GM21528 (cell line): ENCODE measurements at regions not wholly inside any gene's neighbourhood (a gene's known extent, or its start where the extent isn't known, plus 50 kb on each side); places are given as distances from the start of the nearest gene placed in this dataset.
"Not testable (repeated sequence)": the region's sequence is repeated elsewhere in the genome, so short reads cannot be mapped to it uniquely, and the experiment has no call there.

Experiments
- ATAC-seq: cut with Tn5 transposase; IDR thresholded peaks from one replicate; pipeline ENCODE4 v1.9.1; 2021; ENCODE audit warnings: mild to moderate bottlenecking, moderate library complexity; ENCODE audit not compliant: unreplicated experiment, low FRiP score

- ATAC-seq: no peak
Observed at GRCh38 chr17:77555121-77555591, 403.3 kb upstream of the TNRC6C start.

GRCh38 chr17:77555741-77556291 lies 402.7 kb upstream of the TNRC6C start:
- no peak for ATAC-seq

- ATAC-seq: no peak
Observed at GRCh38 chr17:77556383-77557061, 402.0 kb upstream of the TNRC6C start.

DNA sequence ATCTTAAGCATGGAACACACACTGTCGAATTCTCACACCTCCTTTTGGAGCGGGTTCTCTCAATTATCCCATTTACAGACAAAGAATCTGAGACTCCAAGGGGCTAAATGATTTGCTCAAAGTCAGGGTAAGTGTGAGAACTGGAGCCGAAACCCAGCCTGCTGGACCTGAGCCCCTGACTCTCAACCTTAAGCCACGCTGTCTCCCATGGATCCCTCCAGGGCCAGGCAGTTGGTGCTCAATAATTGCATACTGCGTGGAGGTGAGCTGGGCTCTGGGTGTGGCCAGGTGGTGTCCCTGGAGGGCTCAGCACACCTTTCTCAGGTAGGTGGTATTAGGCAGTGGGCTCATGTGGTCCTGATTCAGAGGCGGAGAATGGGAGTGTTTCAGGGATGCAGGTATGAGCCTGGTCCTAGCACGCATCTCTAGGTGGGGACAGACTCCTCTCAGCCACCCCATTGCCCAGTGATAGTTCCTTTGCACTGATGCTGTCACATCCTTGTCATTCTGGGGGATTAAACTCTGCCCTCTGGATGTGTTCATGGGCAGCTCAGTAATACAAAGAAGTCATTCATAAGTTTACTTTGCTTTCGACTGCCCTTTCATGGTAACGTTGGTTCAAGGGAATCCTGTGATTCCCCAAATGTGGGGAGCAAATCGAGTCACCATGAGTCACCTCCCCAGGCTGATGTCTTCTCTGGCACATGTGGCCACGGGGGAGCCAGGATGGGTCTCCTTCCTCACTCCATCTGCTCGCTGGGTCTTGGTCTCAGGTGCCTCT lies 399.5 kb upstream of the TNRC6C start:
- no peak for ATAC-seq

DNA sequence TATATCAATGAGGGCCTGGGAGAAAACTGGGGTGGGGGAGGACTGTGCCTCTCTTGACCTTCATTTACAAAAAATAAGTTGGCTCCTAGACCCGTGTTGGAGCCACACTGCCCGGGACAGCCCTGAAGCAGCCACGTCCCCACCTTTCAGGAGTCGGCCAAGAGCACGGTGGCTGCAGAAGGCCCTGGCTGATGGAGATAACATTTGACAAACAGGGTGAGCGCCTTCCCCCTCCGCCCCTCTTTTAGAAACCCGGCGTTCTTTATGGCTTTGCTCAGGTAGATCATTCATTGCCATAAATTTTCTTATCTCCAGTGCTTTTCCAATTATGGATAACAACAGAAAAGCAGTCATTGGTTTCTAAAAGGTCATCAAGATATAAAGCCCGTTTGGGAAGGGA lies 398.1 kb upstream of the TNRC6C start:
- ATAC-seq: no peak

- ATAC-seq: no peak
Observed at GRCh38 chr17:77560841-77561240, 397.7 kb upstream of the TNRC6C start.

GRCh38 chr17:77562361-77562760 lies 396.1 kb upstream of the TNRC6C start:
- not testable (repeated sequence) for ATAC-seq

GRCh38 chr17:77563439-77564102 lies 394.9 kb upstream of the TNRC6C start:
- no peak for ATAC-seq

DNA sequence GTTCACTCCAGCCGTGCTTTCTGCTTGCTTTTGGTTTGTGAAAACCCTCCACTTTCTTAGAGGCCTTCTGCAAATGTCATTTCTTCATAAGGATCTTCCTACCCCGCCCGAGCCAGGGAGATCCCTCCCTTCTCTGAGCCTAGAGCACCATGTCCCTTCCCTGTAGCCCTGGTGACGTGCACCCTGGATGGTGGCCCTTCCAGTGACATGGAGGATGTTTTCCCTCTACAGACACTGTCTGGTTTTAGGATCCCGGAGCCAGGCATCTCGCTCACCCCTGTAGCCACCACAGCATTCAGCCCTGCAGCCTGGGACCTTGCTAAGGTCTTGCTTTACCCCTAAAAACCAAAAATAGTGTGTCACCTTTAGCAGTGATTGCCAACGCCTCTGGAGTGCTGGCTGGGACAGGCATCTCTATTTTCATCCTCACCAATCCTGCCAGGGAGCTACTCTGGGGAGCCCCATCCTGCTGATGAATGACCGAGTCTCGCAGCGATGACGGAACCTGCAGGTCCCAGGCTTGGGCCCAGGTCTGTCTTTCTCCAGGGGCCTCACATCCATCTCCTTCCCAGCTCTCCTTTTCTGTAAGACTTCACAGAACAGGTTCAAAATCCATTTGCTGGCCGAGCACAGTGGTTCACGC lies 394.1 kb upstream of the TNRC6C start:
- ATAC-seq: no peak

DNA sequence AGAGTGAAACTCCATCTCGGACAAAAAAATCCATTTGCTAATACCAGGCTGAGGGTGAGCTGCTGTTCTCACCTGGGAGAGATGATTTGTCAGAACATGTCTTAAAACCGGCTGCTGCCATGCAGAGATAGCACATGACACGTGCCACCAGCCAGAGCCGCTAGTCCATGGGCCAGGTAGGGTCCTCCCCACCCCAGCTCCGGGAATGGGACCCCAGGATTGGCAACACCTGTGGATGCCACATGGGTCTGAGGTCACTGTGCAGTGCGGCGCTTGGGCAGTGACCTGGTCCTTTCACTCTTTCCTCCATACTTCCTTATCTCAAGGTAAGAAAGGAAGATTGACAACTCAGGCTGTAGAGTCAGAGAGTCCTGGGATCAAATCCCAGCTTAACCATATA lies 393.3 kb upstream of the TNRC6C start:
- ATAC-seq: no peak

- ATAC-seq: no peak
Observed at GRCh38 chr17:77566151-77566550, 392.4 kb upstream of the TNRC6C start.

DNA sequence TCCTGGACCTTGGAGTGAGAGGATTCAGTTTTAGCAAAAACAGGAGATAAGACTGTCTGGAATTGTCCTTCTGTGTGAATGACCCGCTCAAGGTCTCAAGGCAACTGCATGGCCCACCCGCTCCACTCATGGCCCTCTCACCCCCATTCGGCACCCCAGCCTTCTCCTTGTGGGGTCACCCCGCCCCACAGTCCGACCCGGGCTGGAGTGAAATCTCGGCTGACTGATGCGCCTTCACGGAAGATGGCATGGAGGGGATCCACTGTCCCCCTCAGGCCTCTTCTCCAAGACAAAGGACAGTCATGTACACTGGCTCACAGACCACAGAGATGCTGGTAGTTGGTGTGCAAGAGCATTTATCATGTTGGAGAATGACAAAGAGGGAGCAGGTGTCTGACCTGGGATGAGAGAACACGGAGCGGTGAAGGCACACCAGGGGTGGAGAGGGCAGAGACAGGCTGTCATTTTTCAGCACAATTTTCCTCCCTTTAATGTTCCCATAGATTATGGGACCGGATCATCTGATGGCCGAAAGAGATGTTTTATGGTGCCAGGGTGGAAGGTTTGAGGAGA lies 391.9 kb upstream of the TNRC6C start:
- no peak for ATAC-seq

DNA sequence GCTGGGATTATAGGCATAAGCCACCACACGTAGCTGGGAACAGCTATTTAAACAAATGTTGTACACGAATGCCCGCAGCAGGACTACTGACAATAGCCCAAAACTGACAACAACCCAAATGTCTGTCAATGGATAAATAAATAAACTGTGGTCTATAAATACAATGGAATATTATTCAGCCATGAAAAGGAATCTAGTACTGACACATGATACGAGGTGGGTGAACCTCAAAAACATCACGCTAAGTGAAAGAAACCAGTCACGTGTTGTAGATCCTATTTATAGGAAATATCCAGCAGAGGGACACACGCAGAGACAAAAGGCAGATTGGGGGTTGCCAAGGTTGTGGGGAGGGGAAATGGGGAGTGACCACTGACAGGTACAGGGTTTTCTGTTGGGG lies 390.0 kb upstream of the TNRC6C start:
- ATAC-seq: no peak

- no peak for ATAC-seq
Observed at GRCh38 chr17:77569846-77570564, 388.5 kb upstream of the TNRC6C start.

DNA sequence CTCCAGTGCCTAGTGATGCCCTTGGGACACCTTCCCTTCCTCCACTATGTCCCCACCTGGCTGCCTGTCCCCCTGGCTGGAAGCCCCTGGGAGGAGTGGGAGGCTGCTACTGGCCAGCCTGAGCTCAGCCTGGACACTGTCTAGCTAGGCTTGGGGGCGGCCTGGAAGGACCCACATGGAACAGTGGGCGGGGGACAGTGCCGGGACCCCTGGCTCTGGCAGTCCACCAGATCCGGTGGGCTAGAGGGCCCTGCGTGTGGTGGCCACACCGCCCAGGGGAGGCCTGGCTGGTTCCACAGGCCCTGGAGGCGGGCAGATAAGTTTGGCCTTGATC lies 388.0 kb upstream of the TNRC6C start:
- ATAC-seq: no peak

- ATAC-seq: no peak
Observed at GRCh38 chr17:77571155-77571981, 387.1 kb upstream of the TNRC6C start.

DNA sequence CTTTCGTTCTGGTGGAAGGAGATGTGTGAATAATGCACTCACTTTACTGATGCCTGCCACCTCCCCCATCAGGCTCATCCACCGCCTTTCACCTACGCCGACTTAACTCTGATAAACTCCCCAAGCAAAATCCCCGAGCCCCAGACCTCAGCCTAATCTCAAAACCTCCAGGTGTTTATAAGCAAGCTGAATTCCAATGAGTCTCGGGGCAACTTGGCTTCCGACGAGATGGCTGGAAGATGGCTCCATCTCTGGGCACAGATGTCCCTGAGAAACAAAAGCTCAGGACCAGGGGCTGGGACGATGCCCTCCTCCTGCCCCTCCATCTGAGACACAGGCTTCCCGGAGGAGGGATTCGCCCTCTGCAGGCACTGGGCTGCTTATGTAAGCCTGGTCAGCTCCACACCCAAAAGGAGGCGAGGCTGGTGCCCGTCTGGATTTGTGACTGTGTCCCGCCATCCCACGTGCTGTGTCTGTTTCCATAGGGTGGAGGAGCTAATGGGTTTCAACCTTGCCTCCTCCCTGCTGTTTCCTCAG lies 386.4 kb upstream of the TNRC6C start:
- ATAC-seq: no peak

- ATAC-seq: no peak
Observed at GRCh38 chr17:77572851-77573250, 385.7 kb upstream of the TNRC6C start.

- no peak for ATAC-seq
Observed at GRCh38 chr17:77577491-77577890, 381.0 kb upstream of the TNRC6C start.
